Mesendoderm (in vitro differentiated cells): ENCODE measurements at regions not wholly inside any gene's neighbourhood (a gene's known extent, or its start where the extent isn't known, plus 50 kb on each side); places are given as distances from the start of the nearest gene placed in this dataset.

Experiments
- DNase-seq: peaks from one replicate; pipeline ENCODE4 v3.0.0; 2013
- H2AK5ac ChIP-seq: 2 replicates; pipeline ENCODE4 v1.6.1; 2013; ENCODE audit warnings: low read length, inconsistent platforms
- H2BK120ac ChIP-seq: 2 replicates; pipeline ENCODE4 v1.6.1; 2013; ENCODE audit warnings: low read depth, mild to moderate bottlenecking, low read length, moderate library complexity, mixed read lengths
- H2BK15ac ChIP-seq: replicated peaks from 2 replicates; pipeline ENCODE4 v1.6.1; 2013; ENCODE audit warnings: low read depth, mild to moderate bottlenecking, moderate library complexity
- H2BK5ac ChIP-seq: 2 replicates; pipeline ENCODE4 v1.6.1; 2013; ENCODE audit warnings: low read length, inconsistent platforms
- H3K18ac ChIP-seq: 2 replicates; pipeline ENCODE4 v1.6.1; 2013; ENCODE audit warnings: mild to moderate bottlenecking, low read length, mixed read lengths
- H3K23ac ChIP-seq: one replicate; pipeline ENCODE4 v1.6.1; 2013; ENCODE audit warnings: low read length
- H3K27ac ChIP-seq: 2 replicates; pipeline ENCODE4 v1.5.1; 2013; ENCODE audit warnings: low read depth, mild to moderate bottlenecking, inconsistent platforms, low read length, moderate library complexity
- H3K27me3 ChIP-seq: 2 replicates; pipeline ENCODE4 v1.6.1; 2013; ENCODE audit warnings: low read length, control low read depth, mild to moderate bottlenecking, inconsistent platforms; ENCODE audit not compliant: insufficient read depth, poor library complexity
- H3K36me3 ChIP-seq: 2 replicates; pipeline ENCODE4 v1.6.1; 2013; ENCODE audit warnings: low read length, inconsistent platforms; ENCODE audit not compliant: control insufficient read depth, insufficient read depth
- H3K4ac ChIP-seq: one replicate; pipeline ENCODE4 v1.6.1; 2013; ENCODE audit warnings: low read depth, mild to moderate bottlenecking, low read length, moderate library complexity
- H3K4me1 ChIP-seq: 2 replicates; pipeline ENCODE4 v1.6.1; 2013; ENCODE audit warnings: low read depth, low read length, inconsistent platforms; ENCODE audit not compliant: control insufficient read depth
- H3K4me2 ChIP-seq: 2 replicates; pipeline ENCODE4 v1.6.1; 2013; ENCODE audit warnings: low read length
- H3K4me3 ChIP-seq: 2 replicates; pipeline ENCODE4 v1.5.1; 2013; ENCODE audit warnings: mild to moderate bottlenecking, low read length
- H3K56ac ChIP-seq: one replicate; pipeline ENCODE4 v1.6.1; 2013; ENCODE audit warnings: low read length
- H3K79me1 ChIP-seq: 2 replicates; pipeline ENCODE4 v1.6.1; 2013; ENCODE audit warnings: low read length, inconsistent platforms
- H3K79me2 ChIP-seq: 2 replicates; pipeline ENCODE4 v1.6.1; 2013; ENCODE audit warnings: mild to moderate bottlenecking, low read length; ENCODE audit not compliant: control insufficient read depth, insufficient read depth
- H3K9ac ChIP-seq: 2 replicates; pipeline ENCODE4 v1.6.1; 2013; ENCODE audit warnings: low read length, inconsistent platforms
- H4K5ac ChIP-seq: one replicate; pipeline ENCODE4 v1.6.1; 2013; ENCODE audit warnings: low read length
- H4K8ac ChIP-seq: one replicate; pipeline ENCODE4 v1.6.1; 2013; ENCODE audit warnings: low read depth, mild to moderate bottlenecking, control low read depth, low read length, moderate library complexity
- WGBS: extraction: QIAGEN DNeasy Blood & Tissue Kit; methylation state at CpG from one replicate; pipeline ENCODE4 v1.1.7; 2013; ENCODE audit warnings: low lambda C conversion rate, missing lambda C conversion rate; ENCODE audit not compliant: insufficient coverage; ENCODE audit errors: extremely low coverage; 5-methylcytosine and 5-hydroxymethylcytosine counted together

DNA sequence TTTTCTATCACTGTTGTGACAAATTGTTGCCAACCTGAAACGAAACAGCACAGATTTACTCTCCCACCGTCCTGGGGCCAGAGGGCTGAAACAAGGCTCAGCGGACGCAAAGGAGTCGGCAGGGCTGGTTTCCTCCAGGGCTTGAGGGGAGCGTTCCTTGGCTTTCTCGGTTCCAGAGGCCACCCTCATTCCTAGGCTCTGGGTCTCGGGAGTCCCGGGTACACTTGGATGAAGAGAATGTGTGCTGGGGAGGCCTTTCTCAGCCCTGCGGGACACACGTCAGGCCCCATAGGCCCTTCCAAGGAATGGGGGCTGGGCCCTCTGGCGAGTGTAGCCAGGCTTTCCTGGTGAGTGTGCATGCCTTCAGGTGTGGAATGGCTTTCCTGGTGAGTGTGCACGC, 287.3 kb upstream of the HS6ST1 start:
- no peaks in the 10 kb centered on the region for H3K27me3 ChIP-seq
- H2BK5ac ChIP-seq: no peak overlapping the region
- no peaks in the 10 kb centered on the region for H3K36me3 ChIP-seq
- H2AK5ac ChIP-seq: no peak overlapping the region
- no peak overlapping the region for H3K4me2 ChIP-seq
- H4K5ac ChIP-seq: no peak overlapping the region
- no peak overlapping the region for H2BK15ac ChIP-seq
- H3K4me1 ChIP-seq: no peaks in the 10 kb centered on the region
- no peak overlapping the region for H2BK120ac ChIP-seq
- no peak overlapping the region for H3K56ac ChIP-seq
- H3K9ac ChIP-seq: no peak overlapping the region
- H3K23ac ChIP-seq: no peak overlapping the region
- no peak overlapping the region for H4K8ac ChIP-seq
- H3K27ac ChIP-seq: no peak overlapping the region
- no CpG with 5 or more reads among the region's 13 CpGs for WGBS
- H3K79me2 ChIP-seq: no peaks in the 10 kb centered on the region
- no peaks in the 10 kb centered on the region for H3K79me1 ChIP-seq
- H3K4me3 ChIP-seq: no peak overlapping the region
- no peak overlapping the region for H3K18ac ChIP-seq
- H3K4ac ChIP-seq: no peak overlapping the region
- no peak for DNase-seq

DNA sequence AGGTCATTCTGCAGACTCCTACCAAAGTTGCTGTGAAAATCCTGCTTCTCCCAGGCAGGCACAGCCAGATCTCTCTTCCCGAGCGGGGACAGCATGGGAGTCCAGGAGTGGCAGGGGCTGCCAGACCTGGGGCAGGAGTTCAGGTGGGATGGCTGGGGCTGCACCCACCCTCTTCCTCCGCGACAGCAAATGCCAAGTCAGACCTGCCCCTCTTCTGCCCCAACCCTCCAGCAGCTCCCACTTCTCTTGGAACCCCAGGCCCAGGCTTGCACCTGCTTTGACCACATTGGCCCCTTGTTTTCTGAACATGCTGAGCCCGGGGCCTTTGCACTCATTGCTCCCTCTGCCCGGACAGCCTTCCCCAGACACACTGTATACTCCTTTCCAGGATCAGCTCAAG, 288.2 kb upstream of the HS6ST1 start:
- no peak overlapping the region for H3K4me3 ChIP-seq
- no peaks in the 10 kb centered on the region for H3K79me1 ChIP-seq
- H3K4me1 ChIP-seq: no peaks in the 10 kb centered on the region
- H3K18ac ChIP-seq: no peak overlapping the region
- no peak overlapping the region for H2BK5ac ChIP-seq
- H2BK15ac ChIP-seq: no peak overlapping the region
- H3K9ac ChIP-seq: no peak overlapping the region
- no peaks in the 10 kb centered on the region for H3K27me3 ChIP-seq
- H3K56ac ChIP-seq: no peak overlapping the region
- H4K8ac ChIP-seq: no peak overlapping the region
- no peak overlapping the region for H2BK120ac ChIP-seq
- H3K4me2 ChIP-seq: no peak overlapping the region
- no peak overlapping the region for H3K4ac ChIP-seq
- no peaks in the 10 kb centered on the region for H3K36me3 ChIP-seq
- H4K5ac ChIP-seq: no peak overlapping the region
- H3K27ac ChIP-seq: no peak overlapping the region
- H2AK5ac ChIP-seq: no peak overlapping the region
- H3K23ac ChIP-seq: no peak overlapping the region
- WGBS: no CpG with 5 or more reads among the region's 6 CpGs
- no peak for DNase-seq
- no peaks in the 10 kb centered on the region for H3K79me2 ChIP-seq

DNA sequence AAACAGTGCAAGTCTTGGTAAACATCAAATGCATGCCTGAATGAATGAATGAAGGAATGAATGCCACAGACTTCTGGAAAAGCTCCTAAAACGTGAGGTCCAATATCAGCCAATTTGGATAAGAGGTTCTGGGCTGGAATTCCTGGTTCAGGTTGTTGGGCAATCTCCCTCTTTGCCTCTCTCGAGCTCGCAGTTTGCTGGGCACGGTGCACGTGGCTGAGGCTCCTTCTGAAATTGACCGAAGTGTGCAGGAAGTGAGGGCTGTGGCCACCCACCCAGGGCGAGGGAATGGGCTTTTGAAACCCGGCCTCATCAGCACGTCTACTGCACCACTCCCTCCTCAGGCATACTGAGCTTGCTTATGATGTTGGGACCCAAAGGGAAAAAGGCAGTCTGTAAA, 288.8 kb upstream of the HS6ST1 start:
- H3K4me1 ChIP-seq: no peaks in the 10 kb centered on the region
- no peak overlapping the region for H2AK5ac ChIP-seq
- no peak overlapping the region for H3K56ac ChIP-seq
- no peaks in the 10 kb centered on the region for H3K27me3 ChIP-seq
- H4K8ac ChIP-seq: no peak overlapping the region
- no peak overlapping the region for H3K4me3 ChIP-seq
- no peak overlapping the region for H2BK5ac ChIP-seq
- H3K79me1 ChIP-seq: no peaks in the 10 kb centered on the region
- H3K36me3 ChIP-seq: no peaks in the 10 kb centered on the region
- no peak overlapping the region for H3K9ac ChIP-seq
- H4K5ac ChIP-seq: no peak overlapping the region
- H3K27ac ChIP-seq: no peak overlapping the region
- no CpG with 5 or more reads among the region's 9 CpGs for WGBS
- no peak overlapping the region for H3K4me2 ChIP-seq
- H3K18ac ChIP-seq: no peak overlapping the region
- H2BK120ac ChIP-seq: no peak overlapping the region
- no peaks in the 10 kb centered on the region for H3K79me2 ChIP-seq
- no peak for DNase-seq
- no peak overlapping the region for H3K4ac ChIP-seq
- no peak overlapping the region for H3K23ac ChIP-seq
- H2BK15ac ChIP-seq: no peak overlapping the region

DNA sequence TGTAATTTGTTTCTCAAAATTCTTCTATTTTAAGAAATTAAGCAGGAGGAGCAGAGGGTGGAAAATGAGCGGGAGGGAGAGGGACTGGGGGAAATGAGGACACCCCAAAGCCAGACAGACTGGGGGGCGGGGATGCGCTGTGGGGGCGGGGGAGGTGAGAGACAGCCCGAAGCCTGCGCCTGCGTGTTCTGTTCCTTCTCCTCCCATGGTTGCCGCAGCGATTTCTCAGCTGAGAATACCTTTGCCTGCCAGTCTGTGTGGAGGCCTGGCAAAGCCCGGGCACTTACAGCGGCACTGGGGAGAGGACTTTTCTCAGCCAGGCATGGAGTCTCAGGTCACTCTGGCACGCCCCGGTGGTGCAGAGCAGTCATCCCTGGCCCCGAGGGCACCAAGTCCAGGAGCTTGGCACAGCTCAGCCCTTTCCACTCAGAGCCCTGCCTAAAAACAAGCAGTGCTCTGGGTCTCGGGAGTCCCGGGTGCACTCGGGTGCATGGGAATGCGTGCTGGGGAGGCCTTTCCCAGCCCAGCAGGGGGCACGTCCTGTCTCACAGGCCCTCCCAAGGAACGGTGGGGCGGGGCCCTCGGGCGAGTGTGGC, 289.3 kb upstream of the HS6ST1 start:
- Histone ChIP-seq H3K36me3 (no peaks in the 10 kb centered on the region), H2BK15ac (no peak overlapping the region), H3K79me1 (no peaks in the 10 kb centered on the region), H3K4me1 (no peaks in the 10 kb centered on the region), H4K8ac (no peak overlapping the region), H3K27me3 (no peaks in the 10 kb centered on the region), H2BK120ac (no peak overlapping the region), H3K27ac (no peak overlapping the region), H3K23ac (no peak overlapping the region), H2AK5ac (no peak overlapping the region), H3K9ac (no peak overlapping the region), H2BK5ac (no peak overlapping the region), H4K5ac (no peak overlapping the region), H3K18ac (no peak overlapping the region), H3K4ac (no peak overlapping the region), H3K79me2 (no peaks in the 10 kb centered on the region), H3K4me3 (no peak overlapping the region), H3K4me2 (no peak overlapping the region), H3K56ac (no peak overlapping the region)
- no peak for DNase-seq
- WGBS: no CpG with 5 or more reads among the region's 23 CpGs

DNA sequence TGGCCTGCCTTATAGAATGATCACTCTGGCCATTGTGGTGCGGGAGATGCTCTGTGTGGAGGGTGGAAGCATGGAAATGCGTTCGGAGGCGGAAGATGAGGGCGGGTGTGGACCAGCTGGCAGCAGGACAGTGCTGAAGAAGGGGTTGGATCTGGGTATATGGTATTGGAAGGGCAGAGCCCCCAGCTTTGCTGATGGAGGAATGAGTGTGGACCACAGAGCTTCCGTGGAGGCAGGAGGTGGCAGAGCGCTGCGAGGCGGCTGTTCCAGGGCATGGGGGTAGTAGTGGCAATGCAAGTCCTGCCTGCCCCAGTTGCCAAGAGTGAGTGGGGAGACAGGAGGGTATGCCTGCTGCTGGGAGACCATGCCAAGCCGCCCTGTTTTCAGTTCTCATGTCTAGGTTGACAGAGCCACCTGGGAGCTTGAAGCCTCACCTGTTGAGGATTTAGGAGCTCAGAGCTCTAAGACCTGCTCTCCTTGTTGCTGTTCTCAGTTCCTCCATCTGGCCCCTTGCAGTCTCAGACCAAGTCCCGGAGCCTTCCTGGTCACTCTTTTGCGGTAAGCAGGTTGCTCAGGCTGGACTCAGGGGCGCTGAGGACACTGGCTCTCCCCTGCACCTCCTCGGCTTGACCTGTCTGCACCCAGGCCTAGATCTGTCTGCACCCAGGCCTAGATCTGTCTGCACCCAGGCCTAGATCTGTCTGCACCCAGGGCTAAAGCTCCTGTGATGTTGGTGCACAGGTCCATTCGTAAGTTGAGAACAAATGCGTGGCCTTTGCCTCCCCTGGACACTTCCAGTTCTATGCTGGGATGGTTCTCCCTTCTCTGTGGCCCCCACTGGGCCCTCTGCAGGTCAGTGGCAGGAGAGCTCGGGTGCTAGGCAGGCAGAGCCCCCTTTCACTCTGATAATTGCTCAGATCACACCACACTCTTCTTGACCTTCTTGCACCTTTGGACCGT, 290.5 kb upstream of the HS6ST1 start:
- no CpG with 5 or more reads among the region's 18 CpGs for WGBS
- H2BK120ac ChIP-seq: no peak overlapping the region

More for the DNA sequence above, 290.5 kb upstream of the HS6ST1 start:
- Histone ChIP-seq H3K4me1 (no peaks in the 10 kb centered on the region), H3K9ac (no peak overlapping the region), H3K56ac (no peak overlapping the region), H3K36me3 (no peaks in the 10 kb centered on the region), H3K79me1 (no peaks in the 10 kb centered on the region), H2BK15ac (no peak overlapping the region), H3K79me2 (no peaks in the 10 kb centered on the region), H2BK5ac (no peak overlapping the region), H4K8ac (no peak overlapping the region), H3K18ac (no peak overlapping the region), H3K4ac (no peak overlapping the region), H3K4me3 (no peak overlapping the region), H3K4me2 (no peak overlapping the region), H3K27ac (no peak overlapping the region), H2AK5ac (peak overlapping the region; percentile 43), H3K23ac (no peak overlapping the region), H3K27me3 (no peaks in the 10 kb centered on the region), H4K5ac (no peak overlapping the region)
- DNase-seq: no peak
